IMR-90 (cell line): ENCODE measurements at regions not wholly inside any gene's neighbourhood (a gene's known extent, or its start where the extent isn't known, plus 50 kb on each side); places are given as distances from the start of the nearest gene placed in this dataset.

Experiments used
- CEBPB ChIP-seq: IDR thresholded peaks from 2 replicates; pipeline ENCODE4 v1.6.1; 2012; ENCODE audit warnings: low read depth, low read length, improper control_type of control experiment
- NFE2L2 ChIP-seq: fragments of 150-350 bp; IDR thresholded peaks from 2 replicates; pipeline ENCODE4 v1.6.1; 2016; ENCODE audit warnings: low read depth, mild to moderate bottlenecking, low read length
- POLR2A ChIP-seq: IDR thresholded peaks from 2 replicates; pipeline ENCODE4 v1.6.1; 2012; ENCODE audit warnings: mild to moderate bottlenecking, low read depth, low read length
- RFX5 ChIP-seq: IDR thresholded peaks from 2 replicates; pipeline ENCODE4 v1.8.0; 2012; ENCODE audit warnings: low read depth, mild to moderate bottlenecking, low read length, moderate library complexity
- TF ChIP-seq, protein P1 (sequence below): conservative IDR thresholded peaks from 2 replicates; pipeline ENCODE4 v1.5.1; 2012; ENCODE audit warnings: mild to moderate bottlenecking, low read depth, low read length, improper control_type of control experiment
- TF ChIP-seq, protein P2 (sequence below): fragments of 150-350 bp; IDR thresholded peaks from 2 replicates; pipeline ENCODE4 v1.6.1; 2016; ENCODE audit warnings: low read depth, mild to moderate bottlenecking, low read length, moderate library complexity, borderline replicate concordance

DNA sequence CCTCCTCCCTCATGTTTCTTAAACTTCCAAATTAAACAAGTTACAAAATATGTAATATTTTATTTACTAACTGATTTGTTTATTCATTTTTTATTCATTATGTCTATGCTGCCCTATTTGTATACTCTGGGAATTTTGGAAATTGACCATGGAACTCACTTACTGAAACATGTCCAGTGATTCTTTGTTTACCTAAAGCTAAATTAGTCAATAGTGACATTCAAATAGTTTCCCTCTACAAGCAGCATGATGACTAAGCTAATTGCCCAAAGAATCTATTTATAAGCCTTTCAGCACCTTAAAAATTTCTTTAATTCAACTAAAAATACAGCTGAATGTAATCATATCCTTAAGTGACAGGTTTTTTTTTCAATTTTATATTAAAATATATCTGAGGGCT, 437.7 kb downstream of the SI start:
- TF ChIP-seq POLR2A, result no peak
- TF ChIP-seq CEBPB, result no peak
- TF ChIP-seq, protein P1, sequence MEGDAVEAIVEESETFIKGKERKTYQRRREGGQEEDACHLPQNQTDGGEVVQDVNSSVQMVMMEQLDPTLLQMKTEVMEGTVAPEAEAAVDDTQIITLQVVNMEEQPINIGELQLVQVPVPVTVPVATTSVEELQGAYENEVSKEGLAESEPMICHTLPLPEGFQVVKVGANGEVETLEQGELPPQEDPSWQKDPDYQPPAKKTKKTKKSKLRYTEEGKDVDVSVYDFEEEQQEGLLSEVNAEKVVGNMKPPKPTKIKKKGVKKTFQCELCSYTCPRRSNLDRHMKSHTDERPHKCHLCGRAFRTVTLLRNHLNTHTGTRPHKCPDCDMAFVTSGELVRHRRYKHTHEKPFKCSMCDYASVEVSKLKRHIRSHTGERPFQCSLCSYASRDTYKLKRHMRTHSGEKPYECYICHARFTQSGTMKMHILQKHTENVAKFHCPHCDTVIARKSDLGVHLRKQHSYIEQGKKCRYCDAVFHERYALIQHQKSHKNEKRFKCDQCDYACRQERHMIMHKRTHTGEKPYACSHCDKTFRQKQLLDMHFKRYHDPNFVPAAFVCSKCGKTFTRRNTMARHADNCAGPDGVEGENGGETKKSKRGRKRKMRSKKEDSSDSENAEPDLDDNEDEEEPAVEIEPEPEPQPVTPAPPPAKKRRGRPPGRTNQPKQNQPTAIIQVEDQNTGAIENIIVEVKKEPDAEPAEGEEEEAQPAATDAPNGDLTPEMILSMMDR, result no peak
- TF ChIP-seq, protein P2, sequence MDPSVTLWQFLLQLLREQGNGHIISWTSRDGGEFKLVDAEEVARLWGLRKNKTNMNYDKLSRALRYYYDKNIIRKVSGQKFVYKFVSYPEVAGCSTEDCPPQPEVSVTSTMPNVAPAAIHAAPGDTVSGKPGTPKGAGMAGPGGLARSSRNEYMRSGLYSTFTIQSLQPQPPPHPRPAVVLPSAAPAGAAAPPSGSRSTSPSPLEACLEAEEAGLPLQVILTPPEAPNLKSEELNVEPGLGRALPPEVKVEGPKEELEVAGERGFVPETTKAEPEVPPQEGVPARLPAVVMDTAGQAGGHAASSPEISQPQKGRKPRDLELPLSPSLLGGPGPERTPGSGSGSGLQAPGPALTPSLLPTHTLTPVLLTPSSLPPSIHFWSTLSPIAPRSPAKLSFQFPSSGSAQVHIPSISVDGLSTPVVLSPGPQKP, result no peak
- no peak for TF ChIP-seq NFE2L2
- TF ChIP-seq RFX5, result no peak
